Body of pancreas (tissue), 4 donors: ENCODE measurements at regions not wholly inside any gene's neighbourhood (a gene's known extent, or its start where the extent isn't known, plus 50 kb on each side); places are given as distances from the start of the nearest gene placed in this dataset.

Experiments
- POLR2A ChIP-seq, 3 donors: fragments of 450-650 bp; IDR thresholded peaks; one replicate each; pipeline ENCODE4 v1.6.1; 2016; ENCODE audit warnings: antibody characterized with exemption in 3 of 3, mild to moderate bottlenecking in 2 of 3
- TF ChIP-seq, protein P1 (sequence below), 7 experiments: fragments of 450-650 bp in 4 of 7; fragments of 200-600 bp in 3 of 7; sonication (generic) in 3 of 7; IDR thresholded peaks; one replicate each; pipeline ENCODE4 v1.5.1; 2016 to 2019; ENCODE audit warnings: antibody characterized with exemption in 7 of 7

DNA sequence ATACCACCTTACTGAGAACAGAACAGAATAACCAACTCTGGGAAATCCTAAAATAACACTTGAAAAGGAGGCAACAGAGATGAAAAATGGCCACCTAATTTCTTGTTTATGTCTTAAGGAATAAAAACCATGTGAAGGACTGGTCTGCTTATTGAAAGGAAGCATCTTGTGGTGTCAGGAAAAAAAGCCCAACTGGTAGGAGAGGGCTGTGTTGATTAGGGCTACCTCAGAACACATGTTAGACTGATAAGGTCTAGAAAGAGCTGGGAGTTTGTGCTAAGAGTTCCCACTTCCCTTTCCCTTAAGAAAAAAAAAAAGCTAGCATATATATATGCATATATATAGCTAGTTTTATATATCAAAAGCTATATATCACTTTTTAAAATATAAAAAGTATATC is 425.3 kb upstream of the BTBD3 start:
- TF ChIP-seq, protein P1, sequence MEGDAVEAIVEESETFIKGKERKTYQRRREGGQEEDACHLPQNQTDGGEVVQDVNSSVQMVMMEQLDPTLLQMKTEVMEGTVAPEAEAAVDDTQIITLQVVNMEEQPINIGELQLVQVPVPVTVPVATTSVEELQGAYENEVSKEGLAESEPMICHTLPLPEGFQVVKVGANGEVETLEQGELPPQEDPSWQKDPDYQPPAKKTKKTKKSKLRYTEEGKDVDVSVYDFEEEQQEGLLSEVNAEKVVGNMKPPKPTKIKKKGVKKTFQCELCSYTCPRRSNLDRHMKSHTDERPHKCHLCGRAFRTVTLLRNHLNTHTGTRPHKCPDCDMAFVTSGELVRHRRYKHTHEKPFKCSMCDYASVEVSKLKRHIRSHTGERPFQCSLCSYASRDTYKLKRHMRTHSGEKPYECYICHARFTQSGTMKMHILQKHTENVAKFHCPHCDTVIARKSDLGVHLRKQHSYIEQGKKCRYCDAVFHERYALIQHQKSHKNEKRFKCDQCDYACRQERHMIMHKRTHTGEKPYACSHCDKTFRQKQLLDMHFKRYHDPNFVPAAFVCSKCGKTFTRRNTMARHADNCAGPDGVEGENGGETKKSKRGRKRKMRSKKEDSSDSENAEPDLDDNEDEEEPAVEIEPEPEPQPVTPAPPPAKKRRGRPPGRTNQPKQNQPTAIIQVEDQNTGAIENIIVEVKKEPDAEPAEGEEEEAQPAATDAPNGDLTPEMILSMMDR (IDR thresholded peaks at IDR 0.05) = no peak
- TF ChIP-seq POLR2A (IDR thresholded peaks at IDR 0.05) = no peak
